NCI-H1694 treated with DMSO at 0.1 percent for 48 hours (cell line): ENCODE measurements at regions not wholly inside any gene's neighbourhood (a gene's known extent, or its start where the extent isn't known, plus 50 kb on each side); places are given as distances from the start of the nearest gene placed in this dataset.

ENCODE experiments used
- DNase-seq: peaks from one replicate; lab custom pipeline; 2025; lab: John Stamatoyannopoulos, UW

- DNase-seq: no peak
Measured at GRCh38 chr7:25553580-25554291, 325.4 kb upstream of the NPVF start.

- no peak for DNase-seq
Measured at GRCh38 chr7:25557379-25557917, 329.2 kb upstream of the NPVF start.

GRCh38 chr7:25557930-25558329 is 329.6 kb upstream of the NPVF start:
- DNase-seq: no peak

- no peak for DNase-seq
Measured at GRCh38 chr7:25558605-25559004, 330.3 kb upstream of the NPVF start.

GRCh38 chr7:25559581-25560367 is 331.5 kb upstream of the NPVF start:
- no peak for DNase-seq

GRCh38 chr7:25562673-25563182 is 334.4 kb upstream of the NPVF start:
- peak; percentile 88 for DNase-seq

- DNase-seq: no peak
Measured at GRCh38 chr7:25565002-25565401, 336.7 kb upstream of the NPVF start.

- DNase-seq: peak; percentile 81
Measured at GRCh38 chr7:25565949-25566348, 337.7 kb upstream of the NPVF start.

GRCh38 chr7:25567430-25567829 is 339.1 kb upstream of the NPVF start:
- no peak for DNase-seq

- no peak for DNase-seq
Measured at GRCh38 chr7:25569765-25570164, 341.5 kb upstream of the NPVF start.

GRCh38 chr7:25572423-25572822 is 344.1 kb upstream of the NPVF start:
- no peak for DNase-seq

- no peak for DNase-seq
Measured at GRCh38 chr7:25574828-25575227, 346.5 kb upstream of the NPVF start.

GRCh38 chr7:25575634-25576033 is 347.3 kb upstream of the NPVF start:
- DNase-seq: no peak

- DNase-seq: no peak
Measured at GRCh38 chr7:25578991-25579777, 350.9 kb upstream of the NPVF start.

- DNase-seq: no peak
Measured at GRCh38 chr7:25579778-25580075, 351.4 kb upstream of the NPVF start.

- no peak for DNase-seq
Measured at GRCh38 chr7:25580141-25580540, 351.9 kb upstream of the NPVF start.

- DNase-seq: no peak
Measured at GRCh38 chr7:25583621-25584020, 355.3 kb upstream of the NPVF start.

- no peak for DNase-seq
Measured at GRCh38 chr7:25584112-25584938, 356.0 kb upstream of the NPVF start.

- DNase-seq: no peak
Measured at GRCh38 chr7:25586513-25586912, 358.2 kb upstream of the NPVF start.

GRCh38 chr7:25594122-25594521 is 365.8 kb upstream of the NPVF start:
- no peak for DNase-seq

GRCh38 chr7:25594728-25595127 is 366.4 kb upstream of the NPVF start:
- no peak for DNase-seq

GRCh38 chr7:25595996-25596395 is 367.7 kb upstream of the NPVF start:
- DNase-seq: no peak
